Fibroblast of mammary gland (primary cell): ENCODE measurements at regions not wholly inside any gene's neighbourhood (a gene's known extent, or its start where the extent isn't known, plus 50 kb on each side); places are given as distances from the start of the nearest gene placed in this dataset.

Source experiments
- DNase-seq: peaks from one replicate; pipeline ENCODE4 v3.0.0-alpha.2; 2010; ENCODE audit warnings: low read depth
- H3K4me3 ChIP-seq: 2 replicates; pipeline ENCODE4 v1.5.1; 2011; ENCODE audit warnings: low read depth, mild to moderate bottlenecking, low read length, moderate library complexity; ENCODE audit not compliant: control insufficient read depth
- TF ChIP-seq, protein P1 (sequence below): conservative IDR thresholded peaks from 2 replicates; pipeline ENCODE4 v1.5.1; 2011; ENCODE audit warnings: low read depth, low read length, inconsistent platforms; ENCODE audit not compliant: control insufficient read depth, insufficient read depth

DNA sequence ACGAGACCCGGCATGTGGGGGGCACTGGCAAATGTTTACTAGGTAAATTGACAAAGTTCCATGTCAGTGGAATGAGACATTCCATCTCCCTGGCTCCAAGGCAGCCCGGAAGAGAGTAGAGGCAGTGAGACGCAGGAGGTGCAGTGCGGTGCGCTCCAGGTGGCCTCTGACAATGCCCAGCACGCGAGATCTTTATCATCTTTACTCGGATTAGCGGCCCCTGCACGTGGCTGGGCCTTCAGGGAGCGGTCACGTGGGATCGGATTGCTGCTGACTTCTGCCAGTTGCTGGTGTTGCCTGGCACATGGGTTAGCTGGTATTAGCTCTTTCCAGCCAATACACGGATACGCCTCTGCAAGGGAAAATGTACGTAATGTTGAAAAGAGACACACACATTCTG lies 151.2 kb upstream of the ALKAL2 start:
- no peak overlapping the region for H3K4me3 ChIP-seq
- TF ChIP-seq, protein P1, sequence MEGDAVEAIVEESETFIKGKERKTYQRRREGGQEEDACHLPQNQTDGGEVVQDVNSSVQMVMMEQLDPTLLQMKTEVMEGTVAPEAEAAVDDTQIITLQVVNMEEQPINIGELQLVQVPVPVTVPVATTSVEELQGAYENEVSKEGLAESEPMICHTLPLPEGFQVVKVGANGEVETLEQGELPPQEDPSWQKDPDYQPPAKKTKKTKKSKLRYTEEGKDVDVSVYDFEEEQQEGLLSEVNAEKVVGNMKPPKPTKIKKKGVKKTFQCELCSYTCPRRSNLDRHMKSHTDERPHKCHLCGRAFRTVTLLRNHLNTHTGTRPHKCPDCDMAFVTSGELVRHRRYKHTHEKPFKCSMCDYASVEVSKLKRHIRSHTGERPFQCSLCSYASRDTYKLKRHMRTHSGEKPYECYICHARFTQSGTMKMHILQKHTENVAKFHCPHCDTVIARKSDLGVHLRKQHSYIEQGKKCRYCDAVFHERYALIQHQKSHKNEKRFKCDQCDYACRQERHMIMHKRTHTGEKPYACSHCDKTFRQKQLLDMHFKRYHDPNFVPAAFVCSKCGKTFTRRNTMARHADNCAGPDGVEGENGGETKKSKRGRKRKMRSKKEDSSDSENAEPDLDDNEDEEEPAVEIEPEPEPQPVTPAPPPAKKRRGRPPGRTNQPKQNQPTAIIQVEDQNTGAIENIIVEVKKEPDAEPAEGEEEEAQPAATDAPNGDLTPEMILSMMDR = no peak
- DNase-seq = no peak

GRCh38 chr2:437756-438393 lies 150.0 kb upstream of the ALKAL2 start:
- TF ChIP-seq, protein P1 = no peak
- DNase-seq = no peak
- H3K4me3 ChIP-seq = no peak overlapping the region

DNA sequence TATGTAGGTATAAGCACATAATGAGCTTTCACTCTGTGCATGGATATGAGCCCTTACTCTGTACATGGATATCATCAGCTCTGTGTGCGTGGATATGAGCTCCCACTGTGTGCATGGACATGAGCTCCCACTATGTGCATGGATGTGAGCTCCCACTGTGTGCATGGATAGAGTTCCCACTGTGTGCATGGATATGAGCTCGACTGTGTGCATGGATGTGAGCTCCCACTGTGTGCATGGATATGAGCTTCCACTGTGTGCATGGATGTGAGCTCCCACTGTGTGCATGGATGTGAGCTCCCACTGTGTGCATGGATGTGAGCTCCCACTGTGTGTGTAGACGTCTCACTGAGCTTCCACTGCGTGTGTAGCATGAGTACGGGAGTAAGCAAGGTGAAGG lies 149.3 kb upstream of the ALKAL2 start:
- no peak overlapping the region for H3K4me3 ChIP-seq
- no peak for DNase-seq
- TF ChIP-seq, protein P1 = no peak

DNA sequence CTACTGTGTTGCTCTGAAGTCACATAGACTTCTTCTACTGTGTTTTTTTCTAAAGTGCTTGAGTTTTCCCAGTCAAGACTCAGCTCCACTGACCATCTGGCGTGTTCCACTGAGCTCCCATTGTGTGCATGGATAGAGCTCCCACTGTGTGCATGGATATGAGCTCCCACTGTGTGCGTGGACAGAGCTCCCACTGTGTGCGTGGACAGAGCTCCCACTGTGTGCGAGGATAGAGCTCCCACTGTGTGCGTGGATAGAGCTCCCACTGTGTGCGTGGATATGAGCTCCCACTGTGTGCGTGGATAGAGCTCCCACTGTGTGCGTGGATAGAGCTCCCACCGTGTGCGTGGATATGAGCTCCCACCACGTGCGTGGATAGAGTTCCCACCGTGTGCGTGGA lies 148.3 kb upstream of the ALKAL2 start:
- H3K4me3 ChIP-seq = no peak overlapping the region
- DNase-seq = no peak
- TF ChIP-seq, protein P1 = no peak

GRCh38 chr2:434625-435024 lies 146.7 kb upstream of the ALKAL2 start:
- no peak overlapping the region for H3K4me3 ChIP-seq
- TF ChIP-seq, protein P1 = no peak
- DNase-seq = no peak

DNA sequence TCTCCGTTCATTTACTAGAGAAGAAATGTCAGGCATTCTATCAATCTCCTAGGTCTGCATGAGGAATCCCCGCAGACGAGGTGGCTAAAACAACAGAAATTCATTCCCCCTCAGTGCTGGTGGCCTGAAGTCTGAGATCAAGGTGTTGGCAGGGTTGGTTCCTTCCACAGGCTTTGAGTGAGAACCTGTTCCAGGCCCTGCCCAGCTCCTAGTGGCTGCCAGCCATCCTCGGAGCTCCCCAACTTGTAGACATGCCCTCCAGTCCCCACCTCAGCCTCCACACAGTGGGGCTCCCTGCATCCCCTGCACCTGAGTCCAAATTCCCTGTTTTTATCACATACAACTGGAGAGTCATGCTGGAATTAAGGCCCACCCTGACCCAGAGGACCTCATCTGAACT lies 145.3 kb upstream of the ALKAL2 start:
- TF ChIP-seq, protein P1 = no peak
- H3K4me3 ChIP-seq = no peak overlapping the region
- DNase-seq = no peak

- DNase-seq = no peak
- H3K4me3 ChIP-seq = no peak overlapping the region
- TF ChIP-seq, protein P1 = no peak
These were observed 142.6 kb upstream of the ALKAL2 start for GRCh38 chr2:430291-431040.
